ENCODE measurements at regions not wholly inside any gene's neighbourhood (a gene's known extent, or its start where the extent isn't known, plus 50 kb on each side); places are given as distances from the start of the nearest gene placed in this dataset.
"Not testable (repeated sequence)": the region's sequence is repeated elsewhere in the genome, so short reads cannot be mapped to it uniquely, and the experiment has no call there.

- DNase-seq = no peak
Observed at GRCh38 chr7:130949550-130949949, 215.5 kb upstream of the KLF14 start.

- no peak for DNase-seq
Observed at GRCh38 chr7:130950054-130950453, 216.0 kb upstream of the KLF14 start.

GRCh38 chr7:130950741-130951140, 216.7 kb upstream of the KLF14 start:
- DNase-seq = no peak

GRCh38 chr7:130951303-130951975, 217.4 kb upstream of the KLF14 start:
- DNase-seq = no peak

GRCh38 chr7:130951976-130952876, 218.2 kb upstream of the KLF14 start:
- no peak for DNase-seq

GRCh38 chr7:130953196-130953595, 219.2 kb upstream of the KLF14 start:
- DNase-seq = no peak

GRCh38 chr7:130954918-130955564, 221.0 kb upstream of the KLF14 start:
- DNase-seq = no peak

GRCh38 chr7:130955565-130955919, 221.5 kb upstream of the KLF14 start:
- DNase-seq = no peak

GRCh38 chr7:130956417-130957136, 222.6 kb upstream of the KLF14 start:
- DNase-seq = no peak

- DNase-seq = no peak
Observed at GRCh38 chr7:130957137-130957513, 223.1 kb upstream of the KLF14 start.

GRCh38 chr7:130957722-130958435, 223.9 kb upstream of the KLF14 start:
- DNase-seq = not testable (repeated sequence)

GRCh38 chr7:130958846-130959245, 224.8 kb upstream of the KLF14 start:
- DNase-seq = no peak

- DNase-seq = no peak
Observed at GRCh38 chr7:130959743-130960207, 225.8 kb upstream of the KLF14 start.

- no peak for DNase-seq
Observed at GRCh38 chr7:130960208-130960988, 226.4 kb upstream of the KLF14 start.

GRCh38 chr7:130961128-130961601, 227.2 kb upstream of the KLF14 start:
- no peak for DNase-seq

- no peak for DNase-seq
Observed at GRCh38 chr7:130962109-130962508, 228.1 kb upstream of the KLF14 start.

- no peak for DNase-seq
Observed at GRCh38 chr7:130963339-130963738, 229.3 kb upstream of the KLF14 start.

- DNase-seq = no peak
Observed at GRCh38 chr7:130965515-130965914, 231.5 kb upstream of the KLF14 start.

GRCh38 chr7:130966246-130967009, 232.4 kb upstream of the KLF14 start:
- DNase-seq = no peak

- DNase-seq = no peak
Observed at GRCh38 chr7:130970196-130970595, 236.2 kb upstream of the KLF14 start.

- no peak for DNase-seq
Observed at GRCh38 chr7:130970696-130971095, 236.7 kb upstream of the KLF14 start.

All from NCI-H774 (cell line).